ENCODE measurements at regions not wholly inside any gene's neighbourhood (a gene's known extent, or its start where the extent isn't known, plus 50 kb on each side); places are given as distances from the start of the nearest gene placed in this dataset.

GRCh38 chr2:77808599-77808998 is 286.4 kb upstream of the LRRTM4 start:
- TF ChIP-seq, protein P1, sequence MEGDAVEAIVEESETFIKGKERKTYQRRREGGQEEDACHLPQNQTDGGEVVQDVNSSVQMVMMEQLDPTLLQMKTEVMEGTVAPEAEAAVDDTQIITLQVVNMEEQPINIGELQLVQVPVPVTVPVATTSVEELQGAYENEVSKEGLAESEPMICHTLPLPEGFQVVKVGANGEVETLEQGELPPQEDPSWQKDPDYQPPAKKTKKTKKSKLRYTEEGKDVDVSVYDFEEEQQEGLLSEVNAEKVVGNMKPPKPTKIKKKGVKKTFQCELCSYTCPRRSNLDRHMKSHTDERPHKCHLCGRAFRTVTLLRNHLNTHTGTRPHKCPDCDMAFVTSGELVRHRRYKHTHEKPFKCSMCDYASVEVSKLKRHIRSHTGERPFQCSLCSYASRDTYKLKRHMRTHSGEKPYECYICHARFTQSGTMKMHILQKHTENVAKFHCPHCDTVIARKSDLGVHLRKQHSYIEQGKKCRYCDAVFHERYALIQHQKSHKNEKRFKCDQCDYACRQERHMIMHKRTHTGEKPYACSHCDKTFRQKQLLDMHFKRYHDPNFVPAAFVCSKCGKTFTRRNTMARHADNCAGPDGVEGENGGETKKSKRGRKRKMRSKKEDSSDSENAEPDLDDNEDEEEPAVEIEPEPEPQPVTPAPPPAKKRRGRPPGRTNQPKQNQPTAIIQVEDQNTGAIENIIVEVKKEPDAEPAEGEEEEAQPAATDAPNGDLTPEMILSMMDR (IDR thresholded peaks at IDR 0.05): no peak
- TF ChIP-seq POLR2A (IDR thresholded peaks at IDR 0.05): no peak

Measured in testis (tissue), 2 donors.